GM12874 (cell line): ENCODE measurements at regions not wholly inside any gene's neighbourhood (a gene's known extent, or its start where the extent isn't known, plus 50 kb on each side); places are given as distances from the start of the nearest gene placed in this dataset.

Experiments used
- TF ChIP-seq, protein P1 (sequence below): IDR thresholded peaks from 2 replicates; pipeline ENCODE4 v1.5.1; 2011; ENCODE audit warnings: low read depth, mild to moderate bottlenecking, control low read depth, low read length, moderate library complexity; ENCODE audit not compliant: insufficient read depth

DNA sequence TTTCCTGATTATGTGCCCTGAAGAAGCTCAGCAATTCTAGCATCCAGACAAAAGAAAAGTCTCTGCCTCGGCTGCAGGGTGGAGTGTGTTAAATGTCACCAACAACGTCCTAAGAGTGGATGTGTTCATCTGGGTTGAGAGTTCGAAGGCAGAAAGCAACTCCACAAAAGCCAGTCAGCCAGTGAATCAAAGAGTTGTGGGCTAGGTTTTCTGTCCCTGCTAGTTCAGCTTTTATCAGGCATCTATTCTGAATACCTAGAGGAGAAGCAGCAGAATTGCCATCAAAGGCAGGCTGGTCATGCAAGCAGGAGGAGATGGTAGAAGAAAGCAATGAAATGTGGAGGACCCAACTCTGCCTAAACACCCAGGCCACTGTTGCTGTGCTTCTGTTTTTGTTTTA is 205.2 kb downstream of the KLF6 start:
- TF ChIP-seq, protein P1, sequence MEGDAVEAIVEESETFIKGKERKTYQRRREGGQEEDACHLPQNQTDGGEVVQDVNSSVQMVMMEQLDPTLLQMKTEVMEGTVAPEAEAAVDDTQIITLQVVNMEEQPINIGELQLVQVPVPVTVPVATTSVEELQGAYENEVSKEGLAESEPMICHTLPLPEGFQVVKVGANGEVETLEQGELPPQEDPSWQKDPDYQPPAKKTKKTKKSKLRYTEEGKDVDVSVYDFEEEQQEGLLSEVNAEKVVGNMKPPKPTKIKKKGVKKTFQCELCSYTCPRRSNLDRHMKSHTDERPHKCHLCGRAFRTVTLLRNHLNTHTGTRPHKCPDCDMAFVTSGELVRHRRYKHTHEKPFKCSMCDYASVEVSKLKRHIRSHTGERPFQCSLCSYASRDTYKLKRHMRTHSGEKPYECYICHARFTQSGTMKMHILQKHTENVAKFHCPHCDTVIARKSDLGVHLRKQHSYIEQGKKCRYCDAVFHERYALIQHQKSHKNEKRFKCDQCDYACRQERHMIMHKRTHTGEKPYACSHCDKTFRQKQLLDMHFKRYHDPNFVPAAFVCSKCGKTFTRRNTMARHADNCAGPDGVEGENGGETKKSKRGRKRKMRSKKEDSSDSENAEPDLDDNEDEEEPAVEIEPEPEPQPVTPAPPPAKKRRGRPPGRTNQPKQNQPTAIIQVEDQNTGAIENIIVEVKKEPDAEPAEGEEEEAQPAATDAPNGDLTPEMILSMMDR: no peak

DNA sequence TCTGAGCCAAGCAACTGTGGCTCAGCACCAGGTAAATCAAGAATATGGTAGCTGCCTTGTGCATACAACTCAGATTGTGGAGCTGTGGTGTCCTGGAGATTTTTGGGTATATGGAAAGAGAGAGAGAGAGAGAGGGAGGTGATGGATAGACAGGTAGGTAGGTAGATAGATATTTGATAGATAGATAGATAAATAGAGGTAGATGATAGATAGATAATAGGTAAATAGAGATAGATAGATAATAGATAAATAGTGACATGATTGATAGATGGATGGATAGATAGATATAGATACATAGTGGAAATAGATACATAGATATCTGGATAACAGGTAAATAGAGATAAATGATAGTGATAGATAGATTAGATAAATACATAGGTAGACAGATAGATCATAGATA is 206.3 kb downstream of the KLF6 start:
- TF ChIP-seq, protein P1: no peak

DNA sequence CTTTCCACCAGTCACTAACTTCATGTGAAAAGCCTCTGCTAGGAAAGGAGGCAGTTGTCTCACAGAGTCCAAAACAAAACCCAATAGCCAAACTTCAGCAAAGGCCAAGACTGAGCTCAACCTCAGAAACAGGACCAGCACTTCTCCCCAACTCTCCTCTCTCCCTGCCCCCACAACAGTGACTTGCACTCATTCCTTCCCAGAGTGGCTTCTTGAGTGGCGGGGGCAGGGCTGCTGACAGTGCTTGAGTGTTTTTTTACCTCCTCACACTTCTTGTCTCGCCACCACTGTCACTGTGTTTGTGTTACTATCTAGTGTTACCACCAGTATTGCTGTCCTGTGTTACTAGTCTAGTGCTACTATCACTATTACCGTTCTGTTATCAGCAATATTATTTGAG is 206.8 kb downstream of the KLF6 start:
- TF ChIP-seq, protein P1: no peak

DNA sequence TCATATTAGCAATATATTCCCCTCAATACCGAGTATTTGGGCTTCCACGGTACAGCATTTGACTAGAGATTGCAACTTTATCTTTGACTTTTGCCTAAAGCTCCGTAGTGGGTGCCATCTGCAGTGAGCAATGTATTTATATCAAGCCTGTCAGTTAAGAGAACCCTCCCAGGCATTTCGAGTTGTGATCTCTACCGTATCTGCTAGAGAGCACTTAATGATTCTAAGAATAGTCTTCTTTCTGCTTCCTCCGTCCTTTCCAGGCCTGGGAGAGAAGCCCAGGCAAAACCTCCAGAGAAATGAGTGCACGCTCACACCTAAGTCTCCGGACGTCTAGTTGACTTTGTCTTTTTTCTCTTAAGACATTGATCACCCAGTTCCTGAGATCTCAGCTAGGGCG is 210.6 kb downstream of the KLF6 start:
- TF ChIP-seq, protein P1: no peak

DNA sequence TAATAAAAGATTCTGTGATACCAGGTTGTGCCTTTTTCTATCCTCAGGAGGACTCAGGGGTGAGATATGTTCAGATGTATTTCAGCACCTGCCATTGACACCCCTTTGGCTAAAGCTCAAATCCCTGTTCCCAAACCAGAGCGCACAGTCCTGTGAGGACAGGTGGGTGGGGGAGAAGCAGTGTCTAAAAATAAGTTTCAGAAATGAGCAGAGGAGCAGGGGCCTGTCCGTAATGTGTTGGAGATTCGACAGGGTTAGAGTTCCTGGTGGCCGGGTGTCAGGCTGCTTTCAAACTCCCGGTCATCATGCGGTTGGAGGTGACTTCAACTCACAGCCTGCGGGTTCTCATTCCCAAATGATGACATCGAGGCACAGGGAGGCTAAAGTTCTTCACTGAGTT is 211.5 kb downstream of the KLF6 start:
- TF ChIP-seq, protein P1: no peak

DNA sequence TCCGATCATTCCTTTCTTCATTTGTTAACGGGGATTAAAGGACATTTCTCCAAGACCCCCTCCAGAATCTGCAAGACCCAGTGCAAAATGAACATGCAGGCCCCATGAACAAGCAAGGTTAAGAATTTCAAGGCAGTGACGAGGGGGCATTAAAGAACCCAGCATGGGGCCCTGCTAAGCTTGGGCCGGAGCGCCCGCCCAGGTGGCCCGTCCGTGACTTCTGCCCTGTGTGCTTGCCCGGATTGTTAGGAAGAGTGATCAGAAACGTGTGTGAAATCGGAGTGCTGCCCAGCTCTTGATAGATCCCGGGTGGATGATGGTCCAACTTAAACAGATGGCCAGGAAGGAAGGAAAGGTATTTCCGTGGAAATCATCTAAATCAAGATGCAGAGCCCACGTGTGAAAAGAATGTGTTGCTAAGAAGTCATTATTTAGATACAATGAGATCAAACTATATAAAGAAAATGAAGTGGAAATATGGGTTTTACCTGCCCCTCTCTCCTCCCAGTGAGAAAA is 213.6 kb downstream of the KLF6 start:
- TF ChIP-seq, protein P1: no peak

DNA sequence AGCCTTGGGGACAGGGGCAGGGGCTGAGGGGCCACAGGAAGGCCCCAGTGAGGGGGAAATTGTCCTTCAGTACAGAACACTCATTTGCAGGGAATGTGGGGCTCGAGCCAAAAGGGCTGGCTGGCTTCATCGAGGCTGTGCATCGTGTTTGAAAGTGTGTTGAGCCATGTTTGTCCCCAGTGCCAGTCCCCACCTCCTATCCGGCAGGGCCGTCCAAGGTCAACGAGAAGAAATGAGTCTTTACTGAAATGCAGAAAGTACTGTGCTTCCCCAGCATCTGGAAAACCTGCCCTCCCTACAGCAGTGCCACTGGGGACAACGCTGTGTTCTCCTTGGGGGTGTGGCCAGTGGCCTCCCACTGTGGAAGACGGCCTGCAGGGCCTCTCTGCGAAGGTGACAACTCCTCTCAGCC is 214.1 kb downstream of the KLF6 start:
- TF ChIP-seq, protein P1: no peak
